NCI-H748 (cell line): ENCODE measurements at regions not wholly inside any gene's neighbourhood (a gene's known extent, or its start where the extent isn't known, plus 50 kb on each side); places are given as distances from the start of the nearest gene placed in this dataset.
A peak's percentile ranks its signal among the peaks of the same experiment; 100 is the strongest.
"Not testable (repeated sequence)": the region's sequence is repeated elsewhere in the genome, so short reads cannot be mapped to it uniquely, and the experiment has no call there.

Source experiments
- DNase-seq: peaks from one replicate; lab custom pipeline; 2025; ENCODE audit not compliant: unreplicated experiment; lab: John Stamatoyannopoulos, UW

DNA sequence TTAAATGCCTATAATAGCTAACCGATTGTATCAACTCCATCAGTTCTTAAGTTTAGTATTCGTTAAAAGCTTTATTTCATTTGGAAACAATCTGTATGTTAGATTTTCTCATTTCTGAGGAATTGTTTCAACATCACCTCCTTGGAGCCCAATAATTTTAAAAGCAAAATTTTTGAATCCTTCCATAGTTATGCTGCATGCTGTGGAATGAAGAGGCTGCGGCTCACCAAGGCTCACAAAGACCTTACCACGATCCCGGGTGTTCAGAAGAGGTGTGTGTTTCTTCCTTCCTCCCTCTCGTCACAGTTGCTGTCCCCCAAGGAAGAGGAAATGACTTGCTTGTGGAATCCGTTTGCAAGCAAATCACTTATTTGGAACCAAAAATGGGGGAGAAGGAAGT lies 143.8 kb downstream of the FGF1 start:
- DNase-seq = no peak

DNA sequence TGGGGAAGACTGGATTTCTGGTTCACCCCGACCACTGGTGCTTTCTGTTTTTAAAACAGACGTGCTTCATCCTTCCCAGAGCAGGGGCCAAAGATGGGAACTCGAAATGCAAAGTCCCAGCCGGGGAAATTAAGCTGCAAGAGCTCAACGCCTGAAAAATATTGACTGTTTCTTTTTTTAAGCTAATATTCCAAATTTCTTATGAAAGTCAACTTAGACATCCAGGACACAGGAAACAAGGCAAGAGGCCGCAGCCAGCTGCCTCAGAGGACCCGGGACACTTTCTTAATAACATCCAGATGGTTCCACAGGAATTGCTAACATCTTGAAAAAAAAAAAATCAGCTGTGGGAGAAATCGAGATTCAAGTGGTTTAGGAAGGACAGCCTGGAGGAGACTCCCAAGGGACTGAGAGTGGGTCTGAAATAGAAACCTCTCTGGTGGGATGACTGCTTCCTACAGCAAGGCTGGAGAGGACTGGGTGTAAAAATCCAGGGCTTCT lies 144.9 kb downstream of the FGF1 start:
- DNase-seq = no peak

DNA sequence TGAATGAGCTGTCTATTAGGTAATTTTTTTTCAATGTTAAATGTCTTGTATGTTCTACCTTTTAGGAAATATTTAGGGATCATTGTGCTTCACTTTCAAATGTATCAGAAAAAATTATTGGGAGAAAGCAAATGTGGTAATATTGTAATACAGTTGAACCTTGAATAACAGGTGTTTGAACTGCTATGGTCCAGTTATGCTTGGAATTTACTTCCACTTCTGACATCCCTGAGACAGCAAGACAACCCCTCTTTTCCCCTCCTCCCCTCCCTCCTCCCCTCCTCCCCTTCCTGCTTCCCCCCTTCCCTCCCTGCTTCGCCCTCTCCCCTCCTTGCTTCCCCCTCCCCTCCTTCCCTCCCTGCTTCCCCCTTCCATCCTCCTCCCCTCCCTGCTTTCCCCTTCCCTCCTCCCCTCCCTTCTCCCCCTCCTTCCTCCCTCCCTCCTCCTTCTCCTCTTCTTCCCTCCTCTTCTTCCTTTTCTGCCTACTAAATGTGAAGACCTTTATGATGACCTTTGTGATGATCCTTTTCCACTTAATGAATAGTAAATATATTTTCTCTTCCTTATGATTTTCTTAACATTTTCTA lies 146.6 kb downstream of the FGF1 start:
- DNase-seq = no peak

DNA sequence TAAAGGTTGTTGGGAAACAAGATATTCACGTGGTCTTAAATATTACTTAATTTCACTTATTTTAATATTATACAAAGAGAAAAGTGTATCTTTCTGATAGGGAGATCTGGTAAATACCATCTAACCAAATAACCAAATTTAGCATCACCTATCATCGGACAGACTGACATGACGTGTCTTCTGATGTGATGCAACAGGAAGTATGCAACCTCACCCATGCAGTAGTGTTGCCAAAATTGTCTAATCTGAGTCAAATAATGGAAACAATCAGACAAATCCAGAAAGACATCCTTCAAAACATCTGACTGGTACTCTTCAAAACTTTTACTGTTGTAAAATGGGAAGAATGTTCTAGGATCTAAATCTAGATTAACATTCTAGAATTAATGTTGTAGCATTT lies 148.0 kb downstream of the FGF1 start:
- DNase-seq = no peak

DNA sequence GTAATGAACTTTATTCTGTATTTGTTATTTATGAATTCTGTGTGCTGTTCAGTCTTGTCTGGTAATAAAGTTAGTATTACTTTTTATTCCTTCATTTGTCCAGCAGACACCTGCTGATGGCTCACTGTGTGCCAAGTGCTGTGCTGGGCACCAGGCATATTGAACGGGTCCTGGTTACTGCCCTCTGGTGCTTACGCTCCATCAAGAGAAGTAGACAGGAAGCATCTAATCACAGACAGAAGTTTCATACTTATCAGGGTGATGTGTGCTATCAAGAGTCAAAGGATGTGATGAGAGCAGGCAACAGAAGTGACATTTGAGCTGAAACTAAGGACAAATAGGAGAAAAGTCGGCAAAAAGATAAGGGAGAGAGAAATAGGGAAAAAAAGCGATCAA lies 153.1 kb downstream of the FGF1 start:
- no peak for DNase-seq

DNA sequence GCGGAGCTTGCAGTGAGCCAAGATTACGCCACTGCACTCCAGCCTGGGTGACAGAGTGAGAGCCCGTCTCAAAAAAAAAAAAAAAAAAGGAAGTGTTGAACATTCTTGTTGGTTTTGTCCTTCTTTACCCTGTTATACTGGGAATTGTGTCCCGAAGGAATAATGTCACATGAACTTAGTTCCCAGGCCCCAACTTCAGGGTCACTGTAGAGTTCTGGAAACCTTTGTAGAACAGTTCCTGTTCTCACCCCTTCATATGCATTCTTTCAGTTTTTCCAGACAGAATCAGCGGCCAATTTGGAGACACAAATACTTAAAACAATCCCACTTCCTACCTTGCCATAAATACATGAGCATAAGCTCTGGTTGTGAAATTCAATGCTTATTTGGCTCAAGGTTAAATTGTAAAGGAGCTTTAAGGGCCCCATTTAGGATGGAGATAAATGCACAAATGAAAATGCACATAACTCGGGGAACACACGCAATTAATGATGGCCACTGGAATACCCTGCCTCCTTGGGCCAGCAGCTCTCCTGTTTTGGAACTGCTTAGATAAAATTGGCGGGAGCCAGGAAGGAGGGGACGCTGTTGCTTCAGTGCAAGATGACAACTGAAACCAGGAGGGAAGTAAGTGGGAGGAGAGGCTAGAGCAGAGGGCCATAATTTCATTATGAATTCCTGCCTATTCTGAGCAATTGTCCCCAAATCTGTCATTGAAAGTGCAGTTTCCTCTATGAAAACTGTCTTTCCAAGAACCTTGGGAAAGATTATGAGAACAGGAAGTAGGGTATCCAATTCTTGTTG lies 153.7 kb downstream of the FGF1 start:
- no peak for DNase-seq

DNA sequence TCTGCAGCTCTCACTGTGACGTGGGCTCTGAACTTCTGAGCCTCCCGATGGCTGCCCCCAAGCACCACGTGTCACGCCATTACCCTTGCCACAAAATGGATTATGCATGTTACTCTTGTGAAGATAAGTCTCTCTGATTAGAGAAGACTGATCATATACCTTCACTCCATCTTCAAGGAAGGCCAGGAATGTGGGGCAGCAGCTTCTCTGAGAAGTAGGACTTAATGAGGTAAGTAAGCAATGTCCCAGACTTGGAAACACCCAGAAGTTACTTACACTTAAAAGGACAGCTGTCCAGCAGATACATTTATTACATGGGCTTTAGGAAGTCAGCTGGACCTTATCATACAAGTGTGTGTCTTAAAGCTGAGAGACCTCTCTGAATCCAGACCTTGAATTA lies 155.0 kb downstream of the FGF1 start:
- no peak for DNase-seq

DNA sequence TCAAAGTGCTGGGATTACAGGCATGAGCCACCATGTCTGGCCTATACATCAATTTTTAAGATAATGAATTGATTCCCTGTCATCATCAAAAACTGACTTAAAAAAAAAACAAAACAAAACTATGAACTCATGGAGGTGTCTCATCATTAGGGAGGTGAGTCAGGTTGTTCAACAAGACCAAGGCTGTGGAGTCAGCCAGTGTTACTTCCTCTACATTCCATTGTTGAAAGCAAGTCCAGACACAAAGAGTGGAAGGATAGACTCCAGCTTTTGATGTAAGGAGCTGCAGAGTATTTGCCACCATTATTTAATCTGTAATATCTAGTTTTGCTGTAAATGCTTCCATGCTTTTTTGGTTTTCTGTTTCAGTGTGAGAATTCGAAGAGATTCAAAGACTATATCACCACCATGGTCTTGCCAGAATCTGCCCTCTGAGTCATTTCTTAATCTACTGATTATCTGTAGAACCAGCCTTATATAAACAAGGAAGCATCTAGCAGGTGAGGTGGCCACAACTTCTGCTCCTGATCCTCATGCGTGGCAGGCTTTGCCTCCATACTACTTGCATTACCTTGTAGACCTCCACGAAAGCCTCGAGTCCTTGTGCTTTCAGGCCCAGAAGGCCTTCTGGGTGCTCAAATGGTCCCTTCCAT lies 156.1 kb downstream of the FGF1 start:
- no peak for DNase-seq

DNA sequence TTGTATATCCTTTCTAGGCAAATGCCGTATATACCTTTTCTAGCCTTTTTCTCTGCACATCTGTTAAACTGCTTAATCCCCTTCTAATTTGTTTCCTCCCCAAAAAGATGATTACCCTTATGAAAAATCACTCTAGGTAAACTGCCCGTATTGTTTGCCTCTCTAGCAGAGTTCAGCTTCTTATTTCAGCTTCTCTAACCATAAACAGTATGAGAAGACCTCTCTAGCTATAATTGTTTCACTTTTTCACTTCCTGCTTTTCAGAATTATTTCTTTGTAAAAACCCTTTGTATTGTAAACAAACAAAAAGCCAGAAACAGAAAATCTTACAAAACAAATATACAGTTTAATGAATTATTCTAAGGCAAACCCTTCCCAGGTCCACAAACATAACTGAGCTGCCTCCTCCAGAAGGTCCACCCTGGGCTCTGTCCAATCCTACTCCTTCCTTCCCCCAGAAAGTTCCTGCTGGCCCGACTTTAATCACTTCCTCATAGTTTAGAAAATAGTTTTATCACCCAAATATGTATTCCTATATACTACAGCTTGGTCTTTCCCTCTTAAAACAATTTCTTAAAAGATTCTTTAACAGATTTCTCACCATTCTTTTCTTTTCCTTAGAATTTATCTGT lies 158.1 kb downstream of the FGF1 start:
- no peak for DNase-seq

DNA sequence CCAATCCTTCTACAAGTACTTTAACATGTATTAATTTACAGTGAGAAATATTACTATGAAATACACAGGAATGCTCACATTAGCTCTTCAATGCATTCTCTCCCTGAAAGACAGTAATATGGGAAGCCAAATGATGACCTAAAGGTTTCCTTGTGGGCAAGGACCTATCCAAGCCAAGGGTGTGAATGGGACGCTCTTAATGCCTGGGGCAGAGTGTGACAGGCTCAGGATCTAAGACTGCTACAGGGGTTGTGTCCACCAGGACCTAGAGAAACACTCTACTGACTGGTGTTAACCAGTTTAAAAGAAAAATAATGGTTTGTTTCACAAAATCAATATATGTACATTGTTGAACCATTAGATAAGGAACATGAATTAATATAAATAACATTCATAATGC lies 158.7 kb downstream of the FGF1 start:
- DNase-seq = no peak

DNA sequence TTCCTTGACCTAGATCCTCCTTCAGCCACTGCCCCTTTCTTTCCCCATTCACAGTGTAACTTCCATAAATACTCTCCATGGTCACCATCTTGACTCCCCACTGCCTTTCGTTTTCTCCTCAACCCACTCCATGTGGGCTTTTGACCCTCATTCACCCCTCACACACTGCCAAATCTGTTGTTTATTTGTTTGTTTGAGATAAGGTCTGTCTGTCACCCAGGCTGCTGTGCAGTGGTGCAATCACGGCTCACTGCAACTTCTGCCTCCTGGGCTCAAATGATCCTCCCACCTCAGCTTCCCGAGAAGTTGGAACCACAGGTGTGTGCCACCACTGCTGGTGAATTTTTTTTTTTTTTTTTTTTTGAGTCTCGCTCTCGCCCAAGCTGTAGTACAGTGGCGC lies 162.9 kb downstream of the FGF1 start:
- no peak for DNase-seq

DNA sequence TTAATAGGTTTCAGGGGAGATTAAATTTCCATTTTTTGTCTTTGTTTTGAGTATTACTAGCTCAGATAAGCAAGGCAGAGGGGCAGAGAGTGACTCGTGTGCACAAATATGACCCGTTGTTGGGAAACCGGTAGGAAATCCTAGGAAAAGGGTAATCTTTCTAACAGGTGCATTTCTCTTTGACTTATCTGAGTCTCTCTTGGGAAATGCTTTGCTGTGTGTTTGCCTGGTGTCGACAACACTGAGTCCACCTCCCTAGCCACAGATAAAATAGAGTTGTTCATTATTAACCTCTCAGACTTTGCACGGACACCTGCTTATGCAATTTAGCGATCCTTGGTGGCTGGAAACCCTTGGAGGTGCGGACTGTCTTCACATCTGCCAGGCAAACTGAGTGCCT lies 164.2 kb downstream of the FGF1 start:
- peak; percentile 12 for DNase-seq

DNA sequence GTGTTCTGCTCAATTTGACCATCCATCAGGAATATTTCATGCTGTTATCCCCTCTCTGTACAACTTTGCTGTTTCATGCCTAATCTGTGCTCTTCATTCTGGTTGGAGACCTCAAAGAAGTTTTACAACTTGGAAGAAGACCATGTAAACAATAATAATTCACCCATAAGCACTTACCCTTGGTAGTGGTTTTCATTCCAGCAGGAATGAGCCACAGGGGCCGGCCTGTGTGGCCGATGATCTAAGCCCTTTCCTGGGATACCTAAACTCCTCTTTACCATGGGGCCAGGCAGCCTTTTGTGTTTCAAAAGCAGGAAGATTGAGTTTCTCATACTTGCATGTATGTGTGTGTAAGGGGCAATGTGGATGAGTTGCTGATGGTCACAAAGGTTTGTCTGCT lies 165.0 kb downstream of the FGF1 start:
- DNase-seq = no peak

DNA sequence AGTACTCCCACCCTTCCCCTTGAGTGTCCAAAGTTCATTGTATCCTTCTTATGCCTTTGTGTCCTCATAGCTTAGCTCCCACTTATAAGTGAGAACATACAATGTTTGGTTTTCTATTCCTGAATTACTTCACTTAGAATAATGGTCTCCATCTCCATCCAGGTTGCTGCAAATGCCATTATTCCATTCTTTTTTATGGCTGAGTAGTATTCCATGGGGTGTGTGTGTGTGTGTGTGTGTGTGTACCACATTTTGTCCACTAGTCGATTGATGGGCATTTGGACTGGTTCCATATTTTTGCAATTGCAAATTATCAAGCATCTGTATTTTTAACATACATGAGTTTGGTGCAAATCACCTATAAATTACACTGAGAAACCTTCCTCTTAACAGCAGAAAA lies 166.0 kb downstream of the FGF1 start:
- DNase-seq = not testable (repeated sequence)

DNA sequence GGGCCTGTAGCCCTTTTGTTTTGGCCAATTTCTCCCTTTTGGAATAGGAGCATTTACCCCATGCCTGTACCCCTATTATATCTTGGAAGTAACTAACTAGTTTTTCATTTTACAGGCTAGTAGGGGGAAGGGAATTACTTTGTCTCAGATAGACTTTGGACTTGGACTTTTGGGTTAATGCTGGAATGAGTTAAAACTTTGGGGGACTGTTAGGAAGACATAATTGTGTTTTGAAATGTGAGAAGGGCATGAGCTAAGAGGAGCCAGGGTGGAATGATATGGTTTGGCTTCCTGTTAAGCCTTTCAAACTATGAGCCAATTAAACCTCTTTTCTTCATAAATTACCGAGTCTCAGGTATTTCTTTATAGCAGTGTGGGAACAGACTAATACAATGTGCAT lies 168.1 kb downstream of the FGF1 start:
- DNase-seq = no peak

DNA sequence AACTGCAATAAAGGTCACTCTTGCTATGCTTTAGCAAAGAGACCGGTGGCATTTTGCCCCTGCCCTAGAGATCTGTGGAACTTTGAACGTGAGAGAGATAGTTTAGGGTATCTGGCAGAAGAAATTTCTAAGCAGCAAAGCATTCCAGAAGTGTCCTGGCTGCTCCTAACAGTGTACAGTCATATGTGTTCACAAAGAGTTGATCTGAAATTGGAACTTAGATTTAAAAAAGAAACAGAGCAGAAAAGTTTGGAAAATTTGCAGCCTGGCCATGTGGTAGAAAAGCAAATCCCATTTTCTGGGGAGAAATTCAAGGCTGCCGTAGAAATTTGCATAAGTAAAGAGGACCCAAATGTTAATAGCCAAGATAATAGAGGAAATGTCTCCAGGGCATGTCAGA lies 169.2 kb downstream of the FGF1 start:
- no peak for DNase-seq

DNA sequence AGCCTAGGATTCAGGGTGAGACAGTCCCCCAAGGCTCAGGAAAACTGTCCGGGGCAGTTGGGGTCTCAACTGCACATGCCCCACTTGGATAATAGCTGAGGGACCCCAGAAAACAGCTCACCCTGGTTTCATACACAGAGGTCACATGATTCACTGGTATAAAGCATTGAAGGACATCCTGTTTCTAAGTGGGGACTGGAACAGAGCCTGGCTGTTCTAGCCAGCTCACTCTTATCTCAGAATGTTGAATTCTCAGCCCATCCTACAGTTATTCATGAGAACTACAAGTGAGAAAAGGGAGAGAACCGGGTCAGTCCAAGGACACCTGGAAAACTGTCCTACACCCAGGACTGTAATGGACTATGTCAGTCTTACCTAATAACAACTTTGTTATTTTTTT lies 170.9 kb downstream of the FGF1 start:
- DNase-seq = no peak

DNA sequence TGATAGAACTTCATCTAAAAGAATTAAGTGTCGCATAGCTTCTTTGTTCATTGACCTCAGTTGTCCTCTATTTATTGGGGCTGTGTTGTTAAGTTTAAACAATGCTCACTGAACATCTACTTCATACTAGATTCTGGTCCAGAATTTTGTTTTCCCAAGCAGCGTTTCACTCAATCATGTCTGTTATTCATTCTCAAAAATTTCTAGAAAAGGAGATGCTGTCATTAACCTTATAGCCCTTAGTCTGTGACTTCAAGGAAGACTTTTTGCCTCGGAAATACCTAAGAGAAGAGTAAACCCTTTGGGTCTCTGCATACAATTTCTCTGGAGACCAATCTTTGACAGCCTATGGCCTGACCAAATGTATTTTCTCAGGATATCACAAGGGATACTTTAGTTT lies 171.7 kb downstream of the FGF1 start:
- DNase-seq = no peak

DNA sequence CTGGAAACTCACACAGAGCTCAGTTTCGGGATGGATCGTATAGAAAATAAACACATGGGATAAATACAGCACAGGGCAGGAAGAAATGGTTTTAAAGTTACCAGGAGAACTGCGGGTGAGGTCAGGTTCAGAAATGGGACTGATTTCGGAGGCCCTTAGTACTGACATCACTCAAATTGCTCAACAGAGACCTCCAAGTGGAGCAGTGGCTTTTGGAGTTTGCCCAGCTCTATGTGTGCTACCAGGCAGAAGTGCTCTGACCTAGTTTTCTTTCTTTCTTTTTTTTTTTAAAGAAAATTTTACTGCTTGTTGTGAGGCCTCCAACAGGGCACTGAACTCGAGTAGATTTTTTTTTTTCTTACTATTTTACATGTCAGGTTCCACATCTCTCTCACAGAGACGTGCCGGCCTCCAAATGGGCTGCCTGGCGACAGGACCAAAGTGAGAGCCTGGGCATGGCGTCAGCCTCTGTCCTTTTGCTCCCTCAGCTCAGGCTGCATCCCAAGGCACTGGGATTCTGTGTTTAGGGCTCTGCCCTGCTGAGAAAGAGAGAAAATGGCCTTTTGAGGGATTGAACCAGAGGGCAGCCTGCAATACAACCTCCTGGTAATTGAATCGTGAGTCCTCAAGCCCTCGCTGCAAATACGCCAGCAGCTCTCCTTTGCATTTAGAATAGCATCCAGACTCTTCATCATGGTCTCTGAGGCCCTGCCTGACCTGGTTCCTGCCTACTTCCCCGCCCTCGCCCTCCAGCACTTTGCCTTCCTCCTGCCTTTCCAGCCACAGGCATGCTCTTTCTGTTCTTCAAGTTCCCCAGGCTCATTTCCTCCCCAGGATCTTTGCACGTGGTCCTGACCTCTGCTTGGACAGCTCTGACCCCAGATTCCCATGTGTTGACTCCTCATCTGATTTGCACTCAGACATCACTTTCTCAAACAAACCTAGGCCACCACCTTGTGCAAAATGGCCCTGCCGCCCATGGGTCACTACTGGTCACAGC lies 173.5 kb downstream of the FGF1 start:
- no peak for DNase-seq

DNA sequence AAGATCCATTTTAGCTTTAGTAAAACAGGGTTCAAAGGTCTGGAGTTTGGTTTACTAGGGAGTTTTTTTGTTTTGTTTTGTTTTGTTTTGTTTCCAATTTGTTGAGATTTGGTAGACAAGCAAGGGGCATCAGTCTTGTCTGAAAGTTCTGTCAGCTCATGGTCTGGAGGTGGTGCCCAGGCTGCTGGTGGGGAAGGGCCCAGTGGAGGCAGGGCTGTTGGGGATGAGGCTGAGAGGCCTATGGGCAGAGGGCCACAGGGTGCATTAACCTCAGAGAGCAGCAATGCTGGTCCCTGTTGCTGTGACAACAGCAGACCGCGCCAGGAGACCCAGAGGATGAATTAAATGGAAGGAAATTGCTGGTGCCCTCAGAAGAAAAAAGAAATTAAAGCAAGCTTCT lies 174.5 kb downstream of the FGF1 start:
- no peak for DNase-seq

DNA sequence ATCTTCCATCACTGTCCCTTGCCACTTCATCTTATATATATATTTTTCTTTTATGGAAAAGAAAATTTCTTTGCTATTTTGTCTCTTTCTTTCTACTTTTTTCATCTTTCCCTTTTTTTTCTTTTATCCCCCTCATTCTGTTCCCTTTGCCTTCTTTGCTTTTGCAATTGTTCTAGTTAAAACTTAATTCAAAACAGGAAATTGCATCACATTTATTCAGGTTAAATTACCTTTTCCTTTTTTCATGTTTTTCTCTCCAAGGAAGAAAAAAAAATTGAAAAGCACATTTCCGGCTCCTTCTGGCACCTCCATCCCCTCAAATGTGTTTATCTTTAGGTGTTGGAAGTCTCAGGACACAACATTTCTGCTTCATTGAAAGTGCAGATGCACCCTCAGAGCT lies 176.9 kb downstream of the FGF1 start:
- no peak for DNase-seq
